Spleen (tissue), 7 donors: ENCODE measurements at regions not wholly inside any gene's neighbourhood (a gene's known extent, or its start where the extent isn't known, plus 50 kb on each side); places are given as distances from the start of the nearest gene placed in this dataset.

Experiments
- CTCF ChIP-seq, 11 experiments: fragments of 200-600 bp in 7 of 11; fragments of 450-650 bp in 4 of 11; sonication (generic) in 4 of 11; IDR thresholded peaks in 8 of 11; conservative IDR thresholded peaks in 3 of 11; 1 replicate in 7 of 11; 2 replicates in 4 of 11; pipeline versions ENCODE4 v1.4.0 to v1.8.0; 2016 to 2021; ENCODE audit warnings: antibody characterized with exemption in 11 of 11, inconsistent platforms in 4 of 11, mild to moderate bottlenecking in 1 of 11
- POLR2A ChIP-seq, 3 donors: fragments of 450-650 bp; IDR thresholded peaks; one replicate each; pipeline ENCODE4 v1.5.1; 2017; ENCODE audit warnings: antibody characterized with exemption in 3 of 3, mild to moderate bottlenecking in 1 of 3
- POLR2AphosphoS5 ChIP-seq, 3 donors: sonication (generic); formaldehyde crosslinking; IDR thresholded peaks; one replicate each; pipeline ENCODE4 v1.5.1; 2017; ENCODE audit warnings: antibody characterized with exemption in 3 of 3
- donor health status: DM: no; HTN: no; CAD: no; lungs with moderate emphysema.
- donor health status: DM: no; HTN: no; CAD: no.
- donor health status: DM: no; HTN: no; CAD: no.

GRCh38 chr21:34279883-34280282, 83.9 kb upstream of the KCNE2 start:
- TF ChIP-seq POLR2AphosphoS5 (IDR thresholded peaks at IDR 0.05) (no peak), CTCF (IDR thresholded peaks at IDR 0.05 in 8 of 11, conservative IDR thresholded peaks at IDR 0.05 in 3 of 11) (no peak), POLR2A (IDR thresholded peaks at IDR 0.05) (no peak)
